Colonic mucosa (tissue), 4 donors: ENCODE measurements at regions not wholly inside any gene's neighbourhood (a gene's known extent, or its start where the extent isn't known, plus 50 kb on each side); places are given as distances from the start of the nearest gene placed in this dataset.

Source experiments
- DNase-seq: peaks from one replicate; pipeline ENCODE4 v3.0.0-alpha.2; 2020
- H3K27ac ChIP-seq: fragments of 200-600 bp; one replicate; pipeline ENCODE4 v1.8.0; 2021
- H3K27me3 ChIP-seq: fragments of 200-600 bp; one replicate; pipeline ENCODE4 v1.8.0; 2021
- H3K36me3 ChIP-seq: fragments of 200-600 bp; one replicate; pipeline ENCODE4 v1.8.0; 2021
- H3K4me1 ChIP-seq: fragments of 200-600 bp; one replicate; pipeline ENCODE4 v1.8.0; 2021; ENCODE audit warnings: mild to moderate bottlenecking
- H3K4me3 ChIP-seq: fragments of 200-600 bp; one replicate; pipeline ENCODE4 v1.8.0; 2021
- H3K9ac ChIP-seq, 2 donors: one replicate each; pipeline ENCODE4 v1.7.0; 2013; ENCODE audit warnings: control low read depth in 2 of 2, low read depth in 2 of 2, low read length in 2 of 2
- H3K9me3 ChIP-seq: fragments of 200-600 bp; one replicate; pipeline ENCODE4 v1.8.0; 2021
- CTCF ChIP-seq: fragments of 200-600 bp; IDR thresholded peaks from one replicate; pipeline ENCODE4 v1.8.0; 2022; ENCODE audit warnings: antibody characterized with exemption, mild to moderate bottlenecking
- intact Hi-C: fragments of 100-400 bp; cut with DNase I; formaldehyde crosslinking; loops from one replicate; pipeline ENCODE4 v1.14.1; 2022
- donor health status: healthy.
- donor health status: DM: no; HTN: no; CAD: no.
- donor health status: DM: no; HTN: no; CAD: no.

- Histone ChIP-seq H3K9ac (no peak overlapping the region), H3K4me1 (no peaks in the 10 kb centered on the region), H3K36me3 (no peaks in the 10 kb centered on the region), H3K27ac (no peak overlapping the region), H3K4me3 (no peak overlapping the region), H3K27me3 (no peaks in the 10 kb centered on the region), H3K9me3 (no peaks in the 10 kb centered on the region)
- no peak for TF ChIP-seq CTCF
- intact Hi-C loops, result no loop called here
- DNase-seq, result no peak
These were observed 351.0 kb upstream of the NR3C2 start for GRCh38 chr4:148793221-148793620.

- Histone ChIP-seq H3K36me3 (no peaks in the 10 kb centered on the region), H3K4me3 (no peak overlapping the region), H3K27me3 (no peaks in the 10 kb centered on the region), H3K4me1 (no peaks in the 10 kb centered on the region), H3K9me3 (no peaks in the 10 kb centered on the region), H3K27ac (no peak overlapping the region), H3K9ac (no peak overlapping the region)
- intact Hi-C loops, result no loop called here
- no peak for TF ChIP-seq CTCF
- DNase-seq, result no peak
These were observed 348.5 kb upstream of the NR3C2 start for GRCh38 chr4:148790691-148791090.

- Histone ChIP-seq H3K9me3 (no peaks in the 10 kb centered on the region), H3K27ac (no peak overlapping the region), H3K27me3 (no peaks in the 10 kb centered on the region), H3K4me1 (no peaks in the 10 kb centered on the region), H3K4me3 (no peak overlapping the region), H3K9ac (no peak overlapping the region), H3K36me3 (no peaks in the 10 kb centered on the region)
- no peak for DNase-seq
- intact Hi-C loops, result no loop called here
- no peak for TF ChIP-seq CTCF
These were observed 348.0 kb upstream of the NR3C2 start for GRCh38 chr4:148790246-148790645.

DNA sequence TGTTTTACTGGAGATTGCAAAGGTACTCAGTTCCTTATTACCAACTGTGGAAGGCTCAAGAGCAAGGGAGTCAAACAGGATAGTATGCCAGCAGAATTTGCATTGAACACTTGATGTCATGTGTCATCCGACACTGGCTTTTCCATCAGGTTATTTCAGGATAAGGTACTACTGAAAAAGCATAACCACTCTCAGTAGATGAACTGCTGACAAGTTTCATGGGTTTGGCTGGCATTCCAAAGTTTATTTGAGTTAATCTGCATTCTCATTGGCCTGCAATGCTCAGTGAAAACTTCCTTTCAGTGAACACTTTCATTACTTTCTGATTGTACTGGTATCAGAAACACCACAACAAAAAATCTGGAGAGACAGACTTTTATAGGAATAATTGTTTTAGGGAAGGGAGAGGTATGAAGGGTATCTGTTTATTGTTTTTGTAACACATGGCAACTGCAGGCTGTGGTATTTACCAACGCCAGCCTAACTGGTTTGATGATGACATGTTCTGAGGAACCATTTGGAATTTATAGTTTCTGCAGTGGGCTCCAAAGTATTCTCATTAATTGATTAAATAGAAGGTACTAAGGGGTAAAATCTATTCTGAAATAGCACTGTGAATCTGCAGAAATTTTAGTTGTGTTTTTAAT is 345.7 kb upstream of the NR3C2 start:
- no peak overlapping the region for H3K4me3 ChIP-seq
- peak overlapping the region; percentile 65 for H3K27ac ChIP-seq
- no peaks in the 10 kb centered on the region for H3K4me1 ChIP-seq
- no peaks in the 10 kb centered on the region for H3K36me3 ChIP-seq
- H3K27me3 ChIP-seq, result no peaks in the 10 kb centered on the region
- DNase-seq, result peak; percentile 33
- no peak for TF ChIP-seq CTCF
- no peaks in the 10 kb centered on the region for H3K9me3 ChIP-seq
- peak overlapping the region in 1 of 2 donors; percentile 7 for H3K9ac ChIP-seq
- intact Hi-C loops, result no loop called here

DNA sequence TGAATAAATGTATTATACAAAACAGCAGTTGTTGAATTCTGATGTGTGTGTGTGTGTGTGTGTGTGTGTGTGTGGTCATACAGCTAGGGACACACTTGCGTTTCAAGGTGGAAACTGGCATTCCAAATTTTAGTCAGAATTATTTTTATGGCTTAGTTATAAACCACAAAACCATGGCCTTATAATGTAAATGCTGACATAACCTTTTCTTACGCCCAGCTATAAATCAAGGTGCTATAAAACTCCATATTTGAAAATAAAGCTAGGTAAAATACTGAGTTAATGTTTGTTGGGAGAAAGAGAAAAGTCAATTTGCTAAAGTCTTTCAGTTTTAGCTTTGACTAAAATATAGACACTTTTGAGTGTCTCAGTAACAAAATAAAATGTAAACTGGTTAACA is 345.1 kb upstream of the NR3C2 start:
- Histone ChIP-seq H3K27ac (peak overlapping the region; percentile 65), H3K36me3 (no peaks in the 10 kb centered on the region)
- TF ChIP-seq CTCF, result no peak

More for the DNA sequence above, 345.1 kb upstream of the NR3C2 start:
- intact Hi-C loops, result no loop called here
- no peaks in the 10 kb centered on the region for H3K4me1 ChIP-seq
- no peaks in the 10 kb centered on the region for H3K27me3 ChIP-seq
- DNase-seq, result no peak
- H3K9ac ChIP-seq, result no peak overlapping the region
- H3K4me3 ChIP-seq, result no peak overlapping the region
- H3K9me3 ChIP-seq, result no peaks in the 10 kb centered on the region
